ENCODE measurements at regions not wholly inside any gene's neighbourhood (a gene's known extent, or its start where the extent isn't known, plus 50 kb on each side); places are given as distances from the start of the nearest gene placed in this dataset.

DNA sequence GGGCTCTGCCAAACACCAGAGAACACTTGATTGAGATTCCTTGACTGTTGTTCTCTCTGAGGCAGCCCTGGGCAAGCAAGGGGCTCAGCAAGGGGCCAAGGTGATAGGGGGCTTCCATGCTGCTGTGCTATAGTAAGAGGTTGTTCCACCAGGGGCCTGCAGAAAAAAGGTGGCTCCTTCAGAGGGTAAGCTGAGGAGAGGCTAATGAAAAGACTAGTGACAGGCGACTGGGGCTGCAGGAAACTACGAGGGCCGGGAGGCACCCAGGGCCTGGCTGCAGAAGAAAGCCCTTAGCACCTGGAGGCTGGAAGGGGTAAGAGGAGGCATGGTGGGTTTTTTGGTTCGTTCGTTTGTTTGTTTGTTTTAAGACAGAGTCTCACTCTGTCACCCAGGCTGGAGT lies 88.0 kb upstream of the CTNNA1 start:
- no peak for DNase-seq
- WGBS (ENCODE audit: insufficient coverage, low coverage, low lambda C conversion rate, missing lambda C conversion rate): 76% methylated on average over 4 of the region's 5 CpGs
- no peak for TF ChIP-seq POLR2A (IDR thresholded peaks at IDR 0.05)
- H3K36me3 ChIP-seq: no peaks in the 10 kb centered on the region
- H3K4me3 ChIP-seq: no peak overlapping the region
- intact Hi-C loops (cut with DNase I): no loop called here
- H3K4me1 ChIP-seq: no peaks in the 10 kb centered on the region
- no peaks in the 10 kb centered on the region for H3K27me3 ChIP-seq
- no peak for ATAC-seq
- H3K9me3 ChIP-seq: no peaks in the 10 kb centered on the region
- H3K27ac ChIP-seq: no peak overlapping the region

DNA sequence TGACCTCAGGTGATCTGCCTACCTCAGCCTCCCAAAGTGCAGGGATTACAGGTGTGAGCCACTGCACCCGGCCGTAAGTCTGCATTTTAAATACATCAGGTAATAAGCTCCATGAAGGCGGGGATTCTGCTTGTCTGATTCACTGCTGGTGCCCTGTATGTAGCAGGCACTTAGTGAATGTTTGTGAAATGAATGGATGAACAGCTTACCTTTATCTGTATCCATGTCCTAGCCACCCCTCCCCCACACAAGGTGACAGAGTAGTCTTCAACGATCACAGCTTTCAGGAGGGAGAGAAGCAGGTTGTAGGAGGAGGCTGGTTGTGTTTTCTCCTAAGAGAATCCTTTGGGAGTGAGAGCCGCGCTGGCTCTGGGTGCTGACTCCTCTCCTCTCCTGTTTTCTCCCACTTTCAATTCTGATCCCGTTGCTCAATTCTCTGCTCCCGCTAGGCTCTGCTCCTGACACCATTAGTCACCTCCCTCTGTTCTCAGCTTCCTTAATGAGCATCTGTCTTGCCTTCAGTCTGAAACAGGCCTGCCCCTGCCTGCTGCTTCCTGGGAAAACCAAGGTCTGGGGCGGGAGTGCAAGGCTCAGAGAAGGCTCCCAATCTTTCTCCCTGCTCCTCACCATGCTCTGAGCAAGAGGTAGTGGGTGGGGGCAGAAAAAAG lies 88.8 kb upstream of the CTNNA1 start:
- H3K27ac ChIP-seq: no peak overlapping the region

GRCh38 chr5:138663561-138663960 lies 88.4 kb upstream of the HSPA9 start:
- 69% methylated on average over 4 of the region's 4 CpGs for WGBS (ENCODE audit: insufficient coverage, low coverage, low lambda C conversion rate, missing lambda C conversion rate)
- Histone ChIP-seq H3K27me3 (no peaks in the 10 kb centered on the region), H3K27ac (no peak overlapping the region), H3K9me3 (no peaks in the 10 kb centered on the region), H3K4me3 (no peak overlapping the region), H3K4me1 (no peaks in the 10 kb centered on the region), H3K36me3 (no peaks in the 10 kb centered on the region)
- ATAC-seq (no peak), DNase-seq (no peak)
- TF ChIP-seq POLR2A (IDR thresholded peaks at IDR 0.05): no peak
- TF ChIP-seq, protein P1, sequence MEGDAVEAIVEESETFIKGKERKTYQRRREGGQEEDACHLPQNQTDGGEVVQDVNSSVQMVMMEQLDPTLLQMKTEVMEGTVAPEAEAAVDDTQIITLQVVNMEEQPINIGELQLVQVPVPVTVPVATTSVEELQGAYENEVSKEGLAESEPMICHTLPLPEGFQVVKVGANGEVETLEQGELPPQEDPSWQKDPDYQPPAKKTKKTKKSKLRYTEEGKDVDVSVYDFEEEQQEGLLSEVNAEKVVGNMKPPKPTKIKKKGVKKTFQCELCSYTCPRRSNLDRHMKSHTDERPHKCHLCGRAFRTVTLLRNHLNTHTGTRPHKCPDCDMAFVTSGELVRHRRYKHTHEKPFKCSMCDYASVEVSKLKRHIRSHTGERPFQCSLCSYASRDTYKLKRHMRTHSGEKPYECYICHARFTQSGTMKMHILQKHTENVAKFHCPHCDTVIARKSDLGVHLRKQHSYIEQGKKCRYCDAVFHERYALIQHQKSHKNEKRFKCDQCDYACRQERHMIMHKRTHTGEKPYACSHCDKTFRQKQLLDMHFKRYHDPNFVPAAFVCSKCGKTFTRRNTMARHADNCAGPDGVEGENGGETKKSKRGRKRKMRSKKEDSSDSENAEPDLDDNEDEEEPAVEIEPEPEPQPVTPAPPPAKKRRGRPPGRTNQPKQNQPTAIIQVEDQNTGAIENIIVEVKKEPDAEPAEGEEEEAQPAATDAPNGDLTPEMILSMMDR (IDR thresholded peaks at IDR 0.05): no peak
- intact Hi-C loops (cut with DNase I): no loop called here

More for the DNA sequence above, 88.8 kb upstream of the CTNNA1 start:
- no peak for TF ChIP-seq POLR2A (IDR thresholded peaks at IDR 0.05)
- TF ChIP-seq, protein P1 (IDR thresholded peaks at IDR 0.05): no peak
- H3K9me3 ChIP-seq: no peaks in the 10 kb centered on the region
- intact Hi-C loops (cut with DNase I): no loop called here
- 83% methylated on average over 1 of the region's 9 CpGs for WGBS (ENCODE audit: insufficient coverage, low coverage, low lambda C conversion rate, missing lambda C conversion rate)
- no peaks in the 10 kb centered on the region for H3K36me3 ChIP-seq
- no peak overlapping the region for H3K4me3 ChIP-seq
- H3K27me3 ChIP-seq: no peaks in the 10 kb centered on the region
- ATAC-seq: no peak
- DNase-seq: no peak
- H3K4me1 ChIP-seq: no peaks in the 10 kb centered on the region

DNA sequence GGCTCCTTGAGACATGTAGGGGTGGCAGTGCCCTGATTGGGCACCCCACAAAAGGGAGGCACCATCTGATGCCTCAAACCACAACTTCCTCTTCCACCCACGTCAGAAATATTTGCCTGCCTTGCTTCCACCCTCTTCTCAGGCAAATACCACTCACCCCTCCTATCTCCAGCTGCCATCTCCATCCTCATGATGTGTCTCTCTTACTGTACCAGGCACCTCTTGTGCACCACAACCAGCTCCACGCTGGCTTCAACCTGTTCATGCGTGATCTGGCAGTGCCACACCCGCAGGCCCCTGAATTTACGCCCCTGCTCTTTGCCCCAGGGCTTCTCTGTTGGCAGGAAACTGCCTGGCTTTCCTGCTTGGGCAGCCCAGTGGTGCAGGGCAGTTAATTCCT lies 87.8 kb upstream of the HSPA9 start:
- WGBS (ENCODE audit: insufficient coverage, low coverage, low lambda C conversion rate, missing lambda C conversion rate): 44% methylated on average over 5 of the region's 5 CpGs
- no peaks in the 10 kb centered on the region for H3K27me3 ChIP-seq
- intact Hi-C loops (cut with DNase I): no loop called here
- no peak overlapping the region for H3K27ac ChIP-seq
- no peaks in the 10 kb centered on the region for H3K9me3 ChIP-seq
- no peaks in the 10 kb centered on the region for H3K4me1 ChIP-seq
- DNase-seq (no peak), ATAC-seq (peak in 3 of 4 donors; percentile 16 to 25 (median 18))
- TF ChIP-seq POLR2A (IDR thresholded peaks at IDR 0.05): no peak
- TF ChIP-seq, protein P1 (IDR thresholded peaks at IDR 0.05): no peak
- no peak overlapping the region for H3K4me3 ChIP-seq
- no peaks in the 10 kb centered on the region for H3K36me3 ChIP-seq

GRCh38 chr5:138662599-138662998 lies 87.4 kb upstream of the HSPA9 start:
- WGBS (ENCODE audit: insufficient coverage, low coverage, low lambda C conversion rate, missing lambda C conversion rate): 50% methylated on average over 2 of the region's 6 CpGs

More at GRCh38 chr5:138662599-138662998, 87.4 kb upstream of the HSPA9 start:
- no peak overlapping the region for H3K4me3 ChIP-seq
- no peak overlapping the region for H3K27ac ChIP-seq
- intact Hi-C loops (cut with DNase I): no loop called here
- no peak for DNase-seq
- TF ChIP-seq, protein P1 (IDR thresholded peaks at IDR 0.05): no peak
- no peak for TF ChIP-seq POLR2A (IDR thresholded peaks at IDR 0.05)
- ATAC-seq: no peak
- H3K9me3 ChIP-seq: no peaks in the 10 kb centered on the region
- no peaks in the 10 kb centered on the region for H3K4me1 ChIP-seq
- no peaks in the 10 kb centered on the region for H3K27me3 ChIP-seq
- H3K36me3 ChIP-seq: no peaks in the 10 kb centered on the region
